ENCODE measurements at regions not wholly inside any gene's neighbourhood (a gene's known extent, or its start where the extent isn't known, plus 50 kb on each side); places are given as distances from the start of the nearest gene placed in this dataset.

DNA sequence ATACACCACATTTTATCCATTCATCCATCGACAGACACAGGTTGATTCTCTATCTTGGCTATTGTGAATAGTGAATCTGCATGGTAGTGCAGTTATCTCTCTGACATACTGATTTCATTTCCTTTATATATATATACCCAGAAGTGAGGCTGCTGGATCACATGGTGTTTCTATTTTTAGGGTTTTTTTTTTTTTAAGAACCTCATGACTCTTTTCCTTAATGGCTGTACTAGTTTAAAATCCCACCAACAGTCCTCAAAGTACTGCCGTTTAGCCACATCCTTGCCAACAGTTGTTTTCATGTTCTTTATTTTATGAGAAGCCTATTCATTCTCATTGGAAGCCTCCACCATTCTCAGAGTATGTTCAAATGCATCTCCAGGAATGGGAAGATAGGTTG is 258.7 kb upstream of the SNX7 start:
- Histone ChIP-seq H2BK15ac (ENCODE audit: low read depth, poor library complexity, severe bottlenecking) (no peak overlapping the region), H3K9me3 (ENCODE audit: control insufficient read depth, low read length) (no peaks in the 10 kb centered on the region), H3K9ac (ENCODE audit: low read length) (no peak overlapping the region), H3K4me3 (ENCODE audit: insufficient read depth in 1 of 2, low read depth in 1 of 2, low read length in 2 of 2) (no peak overlapping the region), H3K14ac (ENCODE audit: low read length in 2 of 2) (no peak overlapping the region), H2AK5ac (ENCODE audit: low read length, severe bottlenecking) (no peak overlapping the region), H3K27me3 (ENCODE audit: control insufficient read depth in 1 of 2, insufficient read depth in 1 of 2, low read length in 2 of 2) (no peaks in the 10 kb centered on the region), H2AFZ (ENCODE audit: low read depth, low read length) (no peak overlapping the region), H3K79me1 (replicated peaks; ENCODE audit: low read length, poor library complexity, severe bottlenecking) (no peaks in the 10 kb centered on the region), H3K4me1 (ENCODE audit: control insufficient read depth, insufficient read depth, low read depth, low read length) (no peaks in the 10 kb centered on the region), H3K4ac (ENCODE audit: low read depth in 1 of 2, low read length in 2 of 2) (no peak overlapping the region), H3K36me3 (ENCODE audit: control insufficient read depth in 1 of 2, insufficient read depth in 2 of 2, low read depth in 1 of 2, low read length in 2 of 2) (no peaks in the 10 kb centered on the region), H2BK120ac (ENCODE audit: low read depth, low read length) (no peak overlapping the region), H4K8ac (ENCODE audit: low read length) (no peak overlapping the region), H3K4me2 (ENCODE audit: low read length, poor library complexity, severe bottlenecking) (no peak overlapping the region), H2BK12ac (ENCODE audit: low read length in 2 of 2) (no peak overlapping the region), H3K27ac (ENCODE audit: low read length, poor library complexity, severe bottlenecking) (no peak overlapping the region), H3K23ac (ENCODE audit: low read length in 2 of 2) (no peak overlapping the region), H2BK5ac (ENCODE audit: low read depth, low read length, poor library complexity, severe bottlenecking) (no peak overlapping the region), H4K91ac (ENCODE audit: low read length) (no peak overlapping the region), H3K18ac (ENCODE audit: low read depth in 1 of 2, low read length in 2 of 2) (no peak overlapping the region)
- DNase-seq = no peak
- WGBS = 100% methylated on average over 1 of the region's 2 CpGs

DNA sequence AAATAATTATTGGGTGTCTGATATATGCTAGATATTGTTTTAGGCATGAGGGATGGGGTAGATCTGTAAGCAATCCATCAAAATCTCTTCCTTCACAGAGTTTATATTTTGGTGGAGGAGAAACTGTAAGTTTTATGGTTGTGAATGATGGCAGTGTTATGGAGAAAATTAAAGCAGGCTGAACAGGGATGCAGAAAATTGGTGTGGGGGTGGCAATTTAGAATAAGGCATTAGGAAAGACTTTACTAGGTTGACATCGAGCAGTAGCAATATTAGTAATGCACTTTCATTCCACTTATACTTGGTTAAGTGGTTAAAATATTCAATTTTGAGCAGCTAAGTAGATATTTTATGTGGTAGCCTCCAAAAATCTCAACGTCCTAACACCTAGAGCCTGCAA is 261.1 kb upstream of the SNX7 start:
- no peak for DNase-seq
- Histone ChIP-seq H3K9me3 (ENCODE audit: control insufficient read depth, low read length) (no peaks in the 10 kb centered on the region), H2AK5ac (ENCODE audit: low read length, severe bottlenecking) (no peak overlapping the region), H3K4me2 (ENCODE audit: low read length, poor library complexity, severe bottlenecking) (no peak overlapping the region), H3K36me3 (ENCODE audit: control insufficient read depth in 1 of 2, insufficient read depth in 2 of 2, low read depth in 1 of 2, low read length in 2 of 2) (no peaks in the 10 kb centered on the region), H3K18ac (ENCODE audit: low read depth in 1 of 2, low read length in 2 of 2) (no peak overlapping the region), H4K91ac (ENCODE audit: low read length) (no peak overlapping the region), H2BK12ac (ENCODE audit: low read length in 2 of 2) (no peak overlapping the region), H3K4ac (ENCODE audit: low read depth in 1 of 2, low read length in 2 of 2) (no peak overlapping the region), H2BK5ac (ENCODE audit: low read depth, low read length, poor library complexity, severe bottlenecking) (no peak overlapping the region), H2BK120ac (ENCODE audit: low read depth, low read length) (no peak overlapping the region), H2AFZ (ENCODE audit: low read depth, low read length) (no peak overlapping the region), H2BK15ac (ENCODE audit: low read depth, poor library complexity, severe bottlenecking) (no peak overlapping the region), H3K4me1 (ENCODE audit: control insufficient read depth, insufficient read depth, low read depth, low read length) (no peaks in the 10 kb centered on the region), H4K8ac (ENCODE audit: low read length) (no peak overlapping the region), H3K27me3 (ENCODE audit: control insufficient read depth in 1 of 2, insufficient read depth in 1 of 2, low read length in 2 of 2) (no peaks in the 10 kb centered on the region), H3K27ac (ENCODE audit: low read length, poor library complexity, severe bottlenecking) (no peak overlapping the region), H3K4me3 (ENCODE audit: insufficient read depth in 1 of 2, low read depth in 1 of 2, low read length in 2 of 2) (no peak overlapping the region), H3K14ac (ENCODE audit: low read length in 2 of 2) (no peak overlapping the region), H3K9ac (ENCODE audit: low read length) (no peak overlapping the region), H3K79me1 (replicated peaks; ENCODE audit: low read length, poor library complexity, severe bottlenecking) (no peaks in the 10 kb centered on the region), H3K23ac (ENCODE audit: low read length in 2 of 2) (no peak overlapping the region)
- WGBS = no CpG with 5 or more reads among the region's 2 CpGs

- Histone ChIP-seq H3K14ac (ENCODE audit: low read length in 2 of 2) (no peak overlapping the region), H3K9ac (ENCODE audit: low read length) (peak overlapping the region; percentile 10), H2AK5ac (ENCODE audit: low read length, severe bottlenecking) (no peak overlapping the region), H3K4me3 (ENCODE audit: insufficient read depth in 1 of 2, low read depth in 1 of 2, low read length in 2 of 2) (no peak overlapping the region), H3K27ac (ENCODE audit: low read length, poor library complexity, severe bottlenecking) (no peak overlapping the region), H4K8ac (ENCODE audit: low read length) (no peak overlapping the region), H3K36me3 (ENCODE audit: control insufficient read depth in 1 of 2, insufficient read depth in 2 of 2, low read depth in 1 of 2, low read length in 2 of 2) (no peaks in the 10 kb centered on the region), H2AFZ (ENCODE audit: low read depth, low read length) (no peak overlapping the region), H2BK12ac (ENCODE audit: low read length in 2 of 2) (no peak overlapping the region), H2BK15ac (ENCODE audit: low read depth, poor library complexity, severe bottlenecking) (no peak overlapping the region), H2BK5ac (ENCODE audit: low read depth, low read length, poor library complexity, severe bottlenecking) (no peak overlapping the region), H3K4ac (ENCODE audit: low read depth in 1 of 2, low read length in 2 of 2) (no peak overlapping the region), H3K18ac (ENCODE audit: low read depth in 1 of 2, low read length in 2 of 2) (no peak overlapping the region), H3K4me2 (ENCODE audit: low read length, poor library complexity, severe bottlenecking) (no peak overlapping the region), H3K27me3 (ENCODE audit: control insufficient read depth in 1 of 2, insufficient read depth in 1 of 2, low read length in 2 of 2) (no peaks in the 10 kb centered on the region), H3K23ac (ENCODE audit: low read length in 2 of 2) (no peak overlapping the region), H3K4me1 (ENCODE audit: control insufficient read depth, insufficient read depth, low read depth, low read length) (no peaks in the 10 kb centered on the region), H3K79me1 (replicated peaks; ENCODE audit: low read length, poor library complexity, severe bottlenecking) (no peaks in the 10 kb centered on the region), H4K91ac (ENCODE audit: low read length) (no peak overlapping the region), H3K9me3 (ENCODE audit: control insufficient read depth, low read length) (no peaks in the 10 kb centered on the region), H2BK120ac (ENCODE audit: low read depth, low read length) (no peak overlapping the region)
- no peak for DNase-seq
- no CpG with 5 or more reads among the region's 1 CpG for WGBS
Observed at GRCh38 chr1:98399218-98399617, 262.3 kb upstream of the SNX7 start.

DNA sequence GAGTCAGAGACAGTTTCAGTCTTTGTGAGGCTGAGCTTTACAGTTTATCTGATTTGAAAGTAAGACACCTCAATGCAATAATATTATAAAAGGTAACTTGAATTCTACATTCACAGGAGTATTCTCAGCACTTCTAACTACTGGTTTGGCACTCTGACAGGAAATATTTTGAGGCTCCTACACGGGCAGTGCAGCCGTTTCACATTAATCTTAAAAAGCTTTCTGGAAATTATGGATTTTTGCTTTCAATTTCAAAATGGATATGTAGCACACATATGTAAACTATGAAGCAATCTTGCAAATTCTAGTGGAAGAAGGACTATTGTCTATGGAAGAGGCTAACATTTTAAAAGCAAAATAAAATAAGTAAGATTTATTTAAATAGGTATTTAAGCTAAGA is 262.9 kb upstream of the SNX7 start:
- Histone ChIP-seq H3K14ac (ENCODE audit: low read length in 2 of 2) (no peak overlapping the region), H2BK12ac (ENCODE audit: low read length in 2 of 2) (no peak overlapping the region), H3K27ac (ENCODE audit: low read length, poor library complexity, severe bottlenecking) (no peak overlapping the region), H2AFZ (ENCODE audit: low read depth, low read length) (no peak overlapping the region), H3K4me2 (ENCODE audit: low read length, poor library complexity, severe bottlenecking) (no peak overlapping the region), H3K9ac (ENCODE audit: low read length) (peak overlapping the region; percentile 10), H3K4me3 (ENCODE audit: insufficient read depth in 1 of 2, low read depth in 1 of 2, low read length in 2 of 2) (peak overlapping the region in 1 of 2 experiments; percentile 40), H2AK5ac (ENCODE audit: low read length, severe bottlenecking) (no peak overlapping the region), H4K91ac (ENCODE audit: low read length) (no peak overlapping the region), H2BK120ac (ENCODE audit: low read depth, low read length) (no peak overlapping the region), H3K4me1 (ENCODE audit: control insufficient read depth, insufficient read depth, low read depth, low read length) (no peaks in the 10 kb centered on the region), H3K23ac (ENCODE audit: low read length in 2 of 2) (no peak overlapping the region), H3K9me3 (ENCODE audit: control insufficient read depth, low read length) (no peaks in the 10 kb centered on the region), H3K4ac (ENCODE audit: low read depth in 1 of 2, low read length in 2 of 2) (no peak overlapping the region), H4K8ac (ENCODE audit: low read length) (no peak overlapping the region), H2BK15ac (ENCODE audit: low read depth, poor library complexity, severe bottlenecking) (no peak overlapping the region), H3K36me3 (ENCODE audit: control insufficient read depth in 1 of 2, insufficient read depth in 2 of 2, low read depth in 1 of 2, low read length in 2 of 2) (no peaks in the 10 kb centered on the region), H3K79me1 (replicated peaks; ENCODE audit: low read length, poor library complexity, severe bottlenecking) (no peaks in the 10 kb centered on the region), H2BK5ac (ENCODE audit: low read depth, low read length, poor library complexity, severe bottlenecking) (no peak overlapping the region), H3K18ac (ENCODE audit: low read depth in 1 of 2, low read length in 2 of 2) (no peak overlapping the region), H3K27me3 (ENCODE audit: control insufficient read depth in 1 of 2, insufficient read depth in 1 of 2, low read length in 2 of 2) (no peaks in the 10 kb centered on the region)
- no peak for DNase-seq
- no CpG with 5 or more reads among the region's 2 CpGs for WGBS

All from mesenchymal stem cell (in vitro differentiated cells and primary cell).